RWPE1 (cell line): ENCODE measurements at regions not wholly inside any gene's neighbourhood (a gene's known extent, or its start where the extent isn't known, plus 50 kb on each side); places are given as distances from the start of the nearest gene placed in this dataset.
A peak's percentile ranks its signal among the peaks of the same experiment; 100 is the strongest.

Experiments used
- CTCF ChIA-PET: fragments of 350-600 bp; sonication (Branson Sonifier 250); formaldehyde crosslinking; extraction: SDS; loops from one replicate; lab custom pipeline; 2021; lab: Yijun Ruan, JAX
- POLR2A ChIA-PET: fragments of 400-600 bp; formaldehyde crosslinking; extraction: SDS; loops from one replicate; lab custom pipeline; 2020; ENCODE audit warnings: antibody characterized with exemption; ENCODE audit not compliant: low non-redundant PET; lab: Yijun Ruan, JAX
- DNase-seq: peaks from one replicate; pipeline ENCODE4 v3.0.0; 2012; ENCODE audit warnings: low spot score
- H3K27ac ChIP-seq: fragments of 450-650 bp; 2 replicates; pipeline ENCODE4 v1.5.1; 2017
- CTCF ChIP-seq: fragments of 450-650 bp; conservative IDR thresholded peaks from 2 replicates; pipeline ENCODE4 v1.5.1; 2017; ENCODE audit warnings: low read depth, mild to moderate bottlenecking

- CTCF ChIA-PET = interaction anchor here (1.1 to 1.4 kb wide), 3 partner anchors 29 to 218 kb away, joined by 3 to 4 read pairs (median 3); no protein-coding TSS in a partner anchor
- DNase-seq = no peak
- no peak overlapping the region for H3K27ac ChIP-seq
- no peak for TF ChIP-seq CTCF
- POLR2A ChIA-PET = no interaction called here
Measured at GRCh38 chr1:201589186-201589585, 50.3 kb downstream of the NAV1 start.

GRCh38 chr1:201590474-201590873 lies 51.5 kb downstream of the NAV1 start:
- DNase-seq = no peak
- CTCF ChIA-PET = interaction anchor here (0.8 kb wide), 1 partner anchor 203 kb away, joined by 3 read pairs; no protein-coding TSS in a partner anchor
- POLR2A ChIA-PET = no interaction called here
- no peak for TF ChIP-seq CTCF
- no peak overlapping the region for H3K27ac ChIP-seq

- DNase-seq = no peak
- POLR2A ChIA-PET = no interaction called here
- CTCF ChIA-PET = interaction anchor here (0.6 to 0.9 kb wide), 3 partner anchors 9 to 202 kb away, joined by 3 to 4 read pairs (median 3); no protein-coding TSS in a partner anchor
- H3K27ac ChIP-seq = no peak overlapping the region
- TF ChIP-seq CTCF = no peak
Measured at GRCh38 chr1:201591348-201591747, 52.4 kb downstream of the NAV1 start.

GRCh38 chr1:201591981-201592380 lies 53.1 kb downstream of the NAV1 start:
- ChIA-PET POLR2A (no interaction called here), CTCF (interaction anchor here (0.5 to 0.9 kb wide), 4 partner anchors 9 to 629 kb away, joined by 3 to 4 read pairs (median 4); no protein-coding TSS in a partner anchor)
- no peak for DNase-seq
- peak overlapping the region; percentile 94 for H3K27ac ChIP-seq
- TF ChIP-seq CTCF = no peak

- H3K27ac ChIP-seq = peak overlapping the region; percentile 94
- DNase-seq = peak; percentile 90
- no peak for TF ChIP-seq CTCF
- POLR2A ChIA-PET = interaction anchor here (0.6 kb wide), 1 partner anchor 33 kb away, joined by 4 read pairs; no protein-coding TSS in a partner anchor
- CTCF ChIA-PET = interaction anchor here (0.6 kb wide), 1 partner anchor 37 kb away, joined by 3 read pairs; no protein-coding TSS in a partner anchor
Measured at GRCh38 chr1:201593200-201593921, 54.4 kb downstream of the NAV1 start.

GRCh38 chr1:201594575-201595245 lies 55.8 kb downstream of the NAV1 start:
- POLR2A ChIA-PET = no interaction called here
- peak overlapping the region; percentile 94 for H3K27ac ChIP-seq
- CTCF ChIA-PET = interaction anchor here (0.6 to 1.3 kb wide), 3 partner anchors 10 to 173 kb away, joined by 4 to 7 read pairs (median 4); partner anchors contain the start of gene TNNI1

More at GRCh38 chr1:201594575-201595245, 55.8 kb downstream of the NAV1 start:
- DNase-seq = peak; percentile 64
- no peak for TF ChIP-seq CTCF
